Aorta (tissue), 5 donors: ENCODE measurements at regions not wholly inside any gene's neighbourhood (a gene's known extent, or its start where the extent isn't known, plus 50 kb on each side); places are given as distances from the start of the nearest gene placed in this dataset.

ENCODE experiments used
- ATAC-seq: fragments of 200-7000 bp; cut with Tn5 transposase; one replicate; pipeline ENCODE4 v1.9.1; 2022; ENCODE audit warnings: moderate library complexity; ENCODE audit not compliant: low FRiP score
- DNase-seq, 2 donors: peaks; one replicate each; pipeline ENCODE4 v3.0.0-alpha.2; 2020
- H3K27ac ChIP-seq, 2 donors: one replicate each; pipeline ENCODE4 v1.5.1; 2013; ENCODE audit warnings: low read length in 2 of 2, mild to moderate bottlenecking in 2 of 2, moderate library complexity in 2 of 2, control low read depth in 1 of 2, inconsistent platforms in 1 of 2, low read depth in 1 of 2
- H3K27me3 ChIP-seq, 2 donors: one replicate each; pipeline ENCODE4 v1.6.1; 2013; ENCODE audit warnings: control low read depth in 1 of 2, low read length in 1 of 2, mild to moderate bottlenecking in 1 of 2, moderate library complexity in 1 of 2; ENCODE audit not compliant: insufficient read depth in 2 of 2, control insufficient read depth in 1 of 2
- H3K36me3 ChIP-seq, 2 donors: one replicate each; pipeline ENCODE4 v1.6.1; 2013; ENCODE audit warnings: control low read depth in 1 of 2, low read length in 1 of 2, mild to moderate bottlenecking in 1 of 2; ENCODE audit not compliant: insufficient read depth in 2 of 2, control insufficient read depth in 1 of 2
- H3K4me1 ChIP-seq, 2 donors: one replicate each; pipeline ENCODE4 v1.6.1; 2013; ENCODE audit warnings: low read length in 2 of 2, control low read depth in 1 of 2, mild to moderate bottlenecking in 1 of 2, moderate library complexity in 1 of 2; ENCODE audit not compliant: insufficient read depth in 2 of 2, control insufficient read depth in 1 of 2
- H3K4me3 ChIP-seq, 2 donors: one replicate each; pipeline ENCODE4 v1.5.1; 2013; ENCODE audit warnings: low read length in 2 of 2, control low read depth in 1 of 2, mild to moderate bottlenecking in 1 of 2
- H3K9me3 ChIP-seq: one replicate; pipeline ENCODE4 v1.6.1; 2013; ENCODE audit warnings: mild to moderate bottlenecking, low read length; ENCODE audit not compliant: control insufficient read depth
- WGBS, 2 donors: extraction: QIAGEN DNeasy Blood & Tissue Kit; methylation state at CpG; one replicate each; pipeline ENCODE4 v1.1.7; 2013; 5-methylcytosine and 5-hydroxymethylcytosine counted together
- intact Hi-C, 2 donors: fragments of 100-400 bp; cut with DNase I; formaldehyde crosslinking; loops; one replicate each; pipeline versions ENCODE4 v1.14.2 to v1.15.0; 2022
- donor health status: healthy with polysubstance abuse.
- donor health status: Bipolar disorder and iron deficiency.
- donor health status: DM: no; HTN: no; CAD: no.
- donor health status: DM: no; HTN: no; CAD: no.
- donor health status: DM: yes; HTN: yes; CAD: no.

GRCh38 chr5:38667499-38667776 is 111.0 kb upstream of the LIFR start:
- 61 to 86% methylated on average over 1 of the region's 1 CpG for WGBS, 2 donors
- DNase-seq (no peak), ATAC-seq (peak; percentile 8)
- Histone ChIP-seq H3K4me3 (no peak overlapping the region), H3K27me3 (no peaks in the 10 kb centered on the region), H3K36me3 (no peaks in the 10 kb centered on the region), H3K9me3 (no peaks in the 10 kb centered on the region), H3K4me1 (peaks cover 0 to 6% of the 10 kb centered on the region in 2 donors), H3K27ac (no peak overlapping the region)
- intact Hi-C loops, result loop anchor here (1.0 to 10.0 kb wide), 7 partner anchors 110 to 285 kb away; partner anchors contain the start of gene LIFR (in 2 of the 2)

GRCh38 chr5:38669361-38669880 is 113.0 kb upstream of the LIFR start:
- no peak overlapping the region for H3K4me3 ChIP-seq
- H3K9me3 ChIP-seq, result no peaks in the 10 kb centered on the region
- WGBS, 2 donors, result 91 to 92% methylated on average over 2 of the region's 2 CpGs
- H3K27me3 ChIP-seq, result no peaks in the 10 kb centered on the region
- ATAC-seq, result no peak
- H3K4me1 ChIP-seq, result peaks cover 0 to 6% of the 10 kb centered on the region in 2 donors
- no peaks in the 10 kb centered on the region for H3K36me3 ChIP-seq
- no peak for DNase-seq
- H3K27ac ChIP-seq, result no peak overlapping the region
- intact Hi-C loops, result loop anchor here (5.0 to 10.0 kb wide), 4 partner anchors 112 to 287 kb away; partner anchors contain the start of gene LIFR (in 2 of the 2)

GRCh38 chr5:38670066-38670465 is 113.6 kb upstream of the LIFR start:
- 60 to 64% methylated on average over 2 of the region's 2 CpGs for WGBS, 2 donors
- ATAC-seq, result no peak

GRCh38 chr5:38670878-38671277 is 114.4 kb upstream of the LIFR start:
- no peak for ATAC-seq
- H3K9me3 ChIP-seq, result no peaks in the 10 kb centered on the region
- intact Hi-C loops, result no loop called here
- no peaks in the 10 kb centered on the region for H3K27me3 ChIP-seq
- no peak for DNase-seq
- H3K36me3 ChIP-seq, result no peaks in the 10 kb centered on the region
- WGBS, 2 donors, result 54 to 58% methylated on average over 1 of the region's 1 CpG
- peaks cover 0 to 6% of the 10 kb centered on the region in 2 donors for H3K4me1 ChIP-seq
- H3K4me3 ChIP-seq, result no peak overlapping the region
- no peak overlapping the region for H3K27ac ChIP-seq

More at GRCh38 chr5:38670066-38670465, 113.6 kb upstream of the LIFR start:
- H3K4me3 ChIP-seq, result no peak overlapping the region
- no peaks in the 10 kb centered on the region for H3K9me3 ChIP-seq
- no peak for DNase-seq
- H3K27me3 ChIP-seq, result no peaks in the 10 kb centered on the region
- no peaks in the 10 kb centered on the region for H3K36me3 ChIP-seq
- H3K4me1 ChIP-seq, result peaks cover 0 to 6% of the 10 kb centered on the region in 2 donors
- intact Hi-C loops, result no loop called here
- no peak overlapping the region for H3K27ac ChIP-seq

- Histone ChIP-seq H3K9me3 (no peaks in the 10 kb centered on the region), H3K4me3 (no peak overlapping the region), H3K27me3 (no peaks in the 10 kb centered on the region), H3K36me3 (no peaks in the 10 kb centered on the region), H3K27ac (no peak overlapping the region), H3K4me1 (no peaks in the 10 kb centered on the region)
- ATAC-seq (peak; percentile 44), DNase-seq (no peak)
- WGBS, 2 donors, result 64 to 66% methylated on average over 5 of the region's 5 CpGs
- intact Hi-C loops, result no loop called here
Observed at GRCh38 chr5:38672059-38672788, 115.8 kb upstream of the LIFR start.

GRCh38 chr5:38673671-38674071 is 117.2 kb upstream of the LIFR start:
- Histone ChIP-seq H3K4me1 (no peaks in the 10 kb centered on the region), H3K27ac (no peak overlapping the region), H3K4me3 (no peak overlapping the region), H3K27me3 (no peaks in the 10 kb centered on the region), H3K9me3 (no peaks in the 10 kb centered on the region), H3K36me3 (no peaks in the 10 kb centered on the region)
- intact Hi-C loops, result no loop called here
- ATAC-seq (no peak), DNase-seq (no peak)
- WGBS, 2 donors, result 97 to 98% methylated on average over 6 of the region's 6 CpGs

- Histone ChIP-seq H3K36me3 (no peaks in the 10 kb centered on the region), H3K27me3 (no peaks in the 10 kb centered on the region), H3K9me3 (no peaks in the 10 kb centered on the region), H3K4me1 (no peaks in the 10 kb centered on the region), H3K4me3 (no peak overlapping the region), H3K27ac (no peak overlapping the region)
- DNase-seq (no peak), ATAC-seq (no peak)
- intact Hi-C loops, result no loop called here
- 93 to 97% methylated on average over 2 of the region's 2 CpGs for WGBS, 2 donors
Observed at GRCh38 chr5:38675443-38675842, 119.0 kb upstream of the LIFR start.

- intact Hi-C loops, result no loop called here
- ATAC-seq (no peak), DNase-seq (no peak)
- Histone ChIP-seq H3K36me3 (no peaks in the 10 kb centered on the region), H3K4me3 (no peak overlapping the region), H3K4me1 (peaks cover 0 to under 1% of the 10 kb centered on the region in 2 donors), H3K9me3 (no peaks in the 10 kb centered on the region), H3K27ac (no peak overlapping the region), H3K27me3 (no peaks in the 10 kb centered on the region)
- WGBS, 2 donors, result 78 to 86% methylated on average over 2 of the region's 2 CpGs
Observed at GRCh38 chr5:38677636-38678035, 121.2 kb upstream of the LIFR start.

- DNase-seq (no peak), ATAC-seq (no peak)
- peaks cover 0 to 2% of the 10 kb centered on the region in 2 donors for H3K4me1 ChIP-seq
- no peak overlapping the region for H3K27ac ChIP-seq
- H3K4me3 ChIP-seq, result no peak overlapping the region
- H3K9me3 ChIP-seq, result no peaks in the 10 kb centered on the region
- intact Hi-C loops, result no loop called here
- 90 to 92% methylated on average over 1 of the region's 1 CpG for WGBS, 2 donors
- no peaks in the 10 kb centered on the region for H3K27me3 ChIP-seq
- no peaks in the 10 kb centered on the region for H3K36me3 ChIP-seq
Observed at GRCh38 chr5:38678076-38678475, 121.6 kb upstream of the LIFR start.
